ENCODE measurements at regions not wholly inside any gene's neighbourhood (a gene's known extent, or its start where the extent isn't known, plus 50 kb on each side); places are given as distances from the start of the nearest gene placed in this dataset.

- no peak for DNase-seq
Observed at GRCh38 chr3:148187296-148187695, 510.4 kb upstream of the AGTR1 start.

GRCh38 chr3:148190441-148190990, 507.2 kb upstream of the AGTR1 start:
- DNase-seq = no peak

GRCh38 chr3:148191966-148192365, 505.7 kb upstream of the AGTR1 start:
- no peak for DNase-seq

- DNase-seq = no peak
Observed at GRCh38 chr3:148197061-148197460, 500.6 kb upstream of the AGTR1 start.

- DNase-seq = peak; percentile 84 to 92
Observed at GRCh38 chr3:148202386-148202785, 495.3 kb upstream of the AGTR1 start.

- DNase-seq = no peak
Observed at GRCh38 chr3:148203297-148204010, 494.2 kb upstream of the AGTR1 start.

DNA sequence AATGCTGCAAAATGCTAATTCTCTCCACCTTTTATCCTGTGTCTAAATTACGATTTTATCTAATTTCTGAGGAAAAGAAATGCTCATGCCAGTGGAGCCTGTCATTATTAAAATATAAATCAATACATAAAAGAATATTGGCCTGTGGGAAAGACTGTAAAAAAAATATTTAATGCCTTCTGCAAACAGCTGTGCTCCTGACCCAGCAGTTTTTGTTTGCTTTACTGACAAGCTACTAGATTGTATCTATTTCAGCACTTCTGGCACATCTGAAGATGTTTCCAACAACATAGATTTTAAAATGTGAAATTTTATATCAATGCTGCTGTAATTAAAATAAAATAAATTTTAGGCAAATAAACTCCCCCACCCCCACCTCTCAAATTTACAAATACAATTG, 493.6 kb upstream of the AGTR1 start:
- DNase-seq = no peak

DNA sequence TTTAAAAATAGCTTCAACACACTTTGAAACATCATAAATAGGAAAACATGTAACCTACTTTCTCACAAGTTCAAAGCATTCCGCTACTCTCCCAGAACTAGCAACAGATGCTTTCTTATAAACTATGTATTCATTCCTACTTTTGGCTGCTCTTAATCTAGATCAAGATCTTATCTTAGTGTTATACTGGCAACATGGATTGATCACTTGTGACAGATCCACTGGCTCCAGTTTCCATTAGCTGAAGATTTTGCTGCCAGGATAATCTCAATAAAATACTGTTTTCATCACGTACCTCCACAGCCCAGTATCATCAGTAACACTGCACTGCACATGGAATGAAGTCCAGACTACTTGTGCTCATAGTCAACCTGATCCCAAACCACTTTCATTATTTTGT, 491.7 kb upstream of the AGTR1 start:
- no peak for DNase-seq

DNA sequence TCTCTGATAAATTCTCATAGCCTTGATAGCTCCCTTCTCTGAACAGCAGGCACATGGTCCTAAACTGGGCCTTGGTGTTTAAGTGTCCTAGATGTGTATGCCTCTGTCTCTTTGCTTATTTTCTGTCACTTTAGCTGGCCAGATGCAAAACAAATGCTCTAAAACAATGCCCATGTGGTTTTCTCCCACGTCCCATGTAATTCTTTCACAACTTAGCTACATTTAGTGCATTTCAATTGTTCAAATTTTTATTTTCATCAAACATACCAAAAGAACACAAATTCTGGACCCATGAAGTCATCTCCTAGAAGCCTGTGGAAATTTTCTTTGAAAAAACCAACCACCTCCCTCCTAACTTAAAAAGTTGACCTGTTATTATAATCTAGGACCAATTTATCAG, 491.3 kb upstream of the AGTR1 start:
- no peak for DNase-seq

DNA sequence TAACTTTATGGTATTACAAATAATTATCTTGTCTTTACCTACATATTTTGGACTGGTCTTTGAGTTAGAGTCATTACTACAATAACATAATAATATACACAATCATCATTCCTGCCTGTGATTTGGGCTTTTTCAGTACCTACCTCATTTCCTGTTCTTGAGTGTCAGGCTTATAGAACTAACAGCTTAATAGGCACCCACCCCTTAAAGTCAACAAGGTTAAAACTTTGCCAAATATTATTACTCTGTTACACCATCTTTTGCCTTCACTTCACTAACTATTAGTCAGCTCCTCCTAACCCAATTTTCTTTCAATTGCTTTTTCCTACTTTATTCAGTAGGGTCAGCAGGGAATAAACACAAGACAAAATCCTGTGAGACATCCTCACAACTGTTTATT, 488.7 kb upstream of the AGTR1 start:
- DNase-seq = no peak

GRCh38 chr3:148211725-148212124, 486.0 kb upstream of the AGTR1 start:
- DNase-seq = no peak

- DNase-seq = no peak
Observed at GRCh38 chr3:148214705-148215104, 483.0 kb upstream of the AGTR1 start.

DNA sequence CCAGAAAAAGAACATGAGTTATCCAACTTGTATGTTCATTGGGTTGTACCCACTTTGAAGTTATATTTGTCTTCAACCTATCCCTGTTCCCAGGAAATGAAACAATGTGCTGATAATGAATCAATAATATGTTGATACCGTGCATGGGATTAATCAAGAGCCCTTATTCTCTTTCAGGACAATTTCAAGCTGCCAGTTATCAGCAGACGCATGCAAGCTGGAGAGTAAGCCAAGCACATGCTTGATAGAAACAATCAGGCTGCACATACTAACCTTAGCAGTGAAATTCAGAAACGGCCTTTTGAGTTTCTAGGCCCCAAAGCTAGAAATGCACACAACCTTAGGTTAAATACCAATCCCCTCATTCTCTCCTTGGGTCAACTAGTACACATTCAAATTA, 480.4 kb upstream of the AGTR1 start:
- no peak for DNase-seq

GRCh38 chr3:148218222-148218621, 479.5 kb upstream of the AGTR1 start:
- DNase-seq = no peak

DNA sequence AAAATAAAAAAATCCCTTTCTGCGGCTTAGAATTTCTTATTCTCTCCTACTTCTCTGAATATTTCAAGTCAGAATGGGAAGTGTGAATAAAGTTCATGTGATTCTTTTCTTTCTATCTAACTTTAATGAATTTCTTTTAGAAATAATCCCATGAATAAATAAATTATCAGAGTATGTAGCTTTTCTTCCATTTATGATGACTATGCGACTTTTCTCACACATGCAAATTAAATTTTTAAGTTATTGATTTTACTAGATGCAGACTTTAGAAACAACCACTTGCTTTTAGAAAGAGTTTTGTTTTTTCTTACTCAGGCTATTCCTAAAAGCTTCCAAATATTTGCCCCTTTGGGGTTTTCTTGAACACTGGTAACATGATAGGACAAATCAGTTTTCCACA, 477.7 kb upstream of the AGTR1 start:
- DNase-seq = no peak

DNA sequence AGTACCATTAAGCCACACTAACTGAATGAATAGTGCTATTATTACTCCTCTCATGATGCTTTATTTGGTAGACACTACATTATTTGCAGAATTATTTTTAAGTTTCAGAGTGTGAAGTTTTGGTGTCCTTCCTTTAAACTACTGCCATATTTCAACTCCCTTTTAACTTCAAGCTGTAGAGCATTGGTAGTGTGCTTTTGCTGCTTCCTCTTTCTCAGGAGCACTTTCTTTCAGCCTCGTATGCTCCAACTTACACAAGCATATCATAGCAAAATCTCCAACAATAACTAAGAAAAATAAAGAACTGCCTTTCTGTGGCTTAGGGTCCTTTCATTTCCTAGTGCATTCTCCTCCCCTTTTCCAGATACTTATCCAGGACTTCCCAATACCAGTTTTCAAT, 476.4 kb upstream of the AGTR1 start:
- DNase-seq = peak; percentile 61 to 71

DNA sequence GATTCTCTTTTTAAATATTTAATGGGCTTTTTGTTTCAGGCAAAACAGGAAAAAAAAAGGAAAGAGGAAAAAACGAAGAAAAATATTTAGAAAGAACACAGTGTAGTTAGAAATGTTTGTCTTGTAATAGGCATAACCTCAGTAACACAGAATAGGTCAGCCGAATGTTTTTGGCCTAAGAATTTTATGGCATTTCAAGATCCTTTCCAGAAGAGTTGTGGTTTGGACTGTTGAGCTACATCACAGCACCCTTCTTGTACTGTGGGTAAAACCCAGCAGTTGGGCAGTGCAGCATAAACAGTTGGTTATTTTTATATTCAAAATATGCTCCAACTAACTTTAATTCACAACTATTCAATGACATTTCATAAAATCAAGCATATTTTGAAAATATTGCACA, 474.4 kb upstream of the AGTR1 start:
- no peak for DNase-seq

GRCh38 chr3:148226246-148226645, 471.5 kb upstream of the AGTR1 start:
- DNase-seq = no peak

- DNase-seq = no peak
Observed at GRCh38 chr3:148227534-148227933, 470.2 kb upstream of the AGTR1 start.

- peak; percentile 43 to 57 for DNase-seq
Observed at GRCh38 chr3:148229107-148229506, 468.6 kb upstream of the AGTR1 start.

GRCh38 chr3:148230473-148230872, 467.2 kb upstream of the AGTR1 start:
- no peak for DNase-seq

DNA sequence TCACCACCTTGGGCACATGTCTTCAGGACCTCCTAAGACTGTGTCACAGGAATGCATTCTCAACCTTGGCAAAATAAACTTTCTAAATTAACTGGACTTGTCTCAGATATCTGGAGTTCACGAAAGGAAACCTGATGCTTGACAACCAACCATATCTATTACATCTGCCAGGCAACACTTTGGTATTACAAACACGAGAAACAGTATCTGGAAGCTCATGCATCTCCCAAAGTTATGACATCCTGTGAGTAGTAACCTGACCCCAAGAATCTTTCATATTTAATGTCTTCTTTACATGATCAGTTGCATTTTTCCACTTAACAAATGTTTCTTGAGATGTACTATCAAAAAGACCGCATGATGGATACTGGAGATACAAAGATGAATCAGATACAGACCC, 465.3 kb upstream of the AGTR1 start:
- DNase-seq = no peak

DNA sequence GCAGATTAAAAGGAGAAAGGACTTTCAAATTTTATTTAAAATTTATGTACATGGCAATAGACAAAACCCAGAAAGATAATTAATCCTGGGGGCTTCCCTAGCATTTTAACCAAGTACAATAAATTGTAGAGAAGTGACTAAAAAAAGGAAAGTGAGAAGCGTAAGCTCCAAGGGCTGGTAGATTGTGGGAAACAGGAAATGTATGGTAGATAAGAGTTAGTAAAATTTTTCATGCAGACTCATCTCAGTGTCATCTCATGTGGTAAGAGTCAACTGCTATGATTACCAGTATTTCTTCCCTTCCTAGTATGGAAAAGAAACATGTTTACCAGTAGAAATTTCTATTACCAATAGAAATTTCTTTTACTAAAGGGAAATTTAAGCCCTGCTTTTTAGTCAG, 464.3 kb upstream of the AGTR1 start:
- DNase-seq = peak; percentile 18 to 24

DNA sequence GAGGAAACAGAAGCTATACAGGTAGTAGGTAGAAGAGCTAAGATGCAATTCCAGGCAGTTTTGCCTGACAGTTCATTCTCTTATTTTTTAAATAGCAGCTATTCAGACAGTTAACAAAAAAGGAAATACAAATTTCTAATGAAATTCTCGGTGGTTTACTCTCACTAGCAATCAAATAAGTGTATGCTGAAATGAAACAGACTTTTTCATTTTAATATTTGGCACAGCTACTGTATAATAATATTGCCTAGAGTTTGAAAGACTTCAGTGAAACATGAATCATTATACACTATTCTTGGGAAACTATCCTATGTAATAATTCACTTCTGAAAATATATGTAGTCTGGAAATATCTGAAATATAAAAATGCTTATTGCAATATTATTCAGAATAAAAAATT, 463.2 kb upstream of the AGTR1 start:
- no peak for DNase-seq

- no peak for DNase-seq
Observed at GRCh38 chr3:148235566-148235965, 462.1 kb upstream of the AGTR1 start.
